Stimulated activated CD4-positive, alpha-beta T cell treated with anti-CD3 and anti-CD28 coated beads, Interleukin-12 subunit alpha, Interleukin-12 subunit beta, amount 100 ng/mL, for 48 hours (primary cell): ENCODE measurements at regions not wholly inside any gene's neighbourhood (a gene's known extent, or its start where the extent isn't known, plus 50 kb on each side); places are given as distances from the start of the nearest gene placed in this dataset.

ENCODE experiments used
- DNase-seq, 3 donors: peaks; one replicate each; pipeline ENCODE4 v3.0.0-alpha.2; 2020; ENCODE audit warnings: low read depth in 2 of 3, low spot score in 1 of 3

- DNase-seq = no peak
Measured at GRCh38 chr4:123737156-123737555, 340.6 kb downstream of the SPRY1 start.

- no peak for DNase-seq
Measured at GRCh38 chr4:123739806-123740205, 343.2 kb downstream of the SPRY1 start.

GRCh38 chr4:123740236-123740635 lies 343.6 kb downstream of the SPRY1 start:
- no peak for DNase-seq

DNA sequence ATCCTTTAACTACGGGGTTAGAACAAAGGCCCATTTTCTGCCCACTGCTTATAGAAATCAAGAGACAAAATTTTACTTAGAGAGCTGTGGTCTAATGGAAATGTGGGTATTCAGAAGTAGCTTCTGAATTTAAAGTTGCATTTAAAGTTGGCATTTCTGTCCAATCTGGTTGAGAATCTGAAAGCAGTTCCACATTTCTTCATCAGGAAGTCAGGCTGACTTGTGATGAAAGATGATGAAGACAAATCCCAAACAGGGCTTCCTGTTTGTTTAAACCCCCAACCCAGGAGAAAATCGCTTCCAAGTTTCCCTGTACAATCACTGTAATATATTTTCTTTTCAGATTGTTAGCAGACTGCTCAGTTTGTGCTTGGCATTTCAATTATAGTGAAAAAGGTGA lies 345.3 kb downstream of the SPRY1 start:
- DNase-seq = no peak

GRCh38 chr4:123743848-123744247 lies 347.3 kb downstream of the SPRY1 start:
- no peak for DNase-seq

GRCh38 chr4:123744664-123745290 lies 348.2 kb downstream of the SPRY1 start:
- no peak for DNase-seq

DNA sequence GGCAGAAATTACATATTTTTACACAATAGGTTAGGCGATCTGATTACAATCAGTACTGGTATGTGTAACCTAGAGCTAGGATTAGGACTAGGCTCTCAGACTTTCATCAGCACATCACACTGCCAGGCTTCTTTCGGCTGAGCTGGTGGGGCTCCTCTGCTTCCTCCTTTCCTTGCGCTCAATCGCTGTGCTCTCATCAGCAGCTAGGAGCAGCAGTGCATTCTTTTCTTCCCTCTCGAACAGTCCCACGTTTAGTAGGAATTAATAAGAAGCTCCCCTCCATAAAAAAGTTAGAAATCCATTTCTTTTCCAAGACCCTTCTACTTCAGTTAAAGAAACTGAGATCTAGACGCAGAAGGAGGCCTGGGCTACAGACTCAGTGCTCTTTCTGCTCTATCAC lies 350.4 kb downstream of the SPRY1 start:
- DNase-seq = no peak

- no peak for DNase-seq
Measured at GRCh38 chr4:123748806-123749205, 352.2 kb downstream of the SPRY1 start.

DNA sequence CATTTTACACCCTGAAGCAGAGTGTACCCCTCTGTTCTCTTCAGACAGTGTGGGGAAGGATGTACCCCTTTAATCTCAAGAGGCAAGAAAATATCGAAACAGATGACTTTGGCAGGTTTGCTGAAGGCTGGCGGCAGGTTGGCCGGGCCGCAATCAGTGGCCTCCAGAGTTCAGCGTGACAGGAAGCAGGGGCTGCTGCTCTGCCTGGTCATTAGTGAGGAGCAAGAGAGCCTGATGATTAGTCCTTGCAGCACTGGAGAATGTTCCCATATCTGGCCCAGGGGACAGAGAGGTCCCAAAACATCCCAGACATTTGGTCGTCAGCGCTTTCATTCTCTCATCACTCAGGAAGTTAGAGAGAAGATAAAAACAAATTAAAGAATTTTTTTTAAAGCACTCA lies 352.8 kb downstream of the SPRY1 start:
- no peak for DNase-seq

- DNase-seq = no peak
Measured at GRCh38 chr4:123750044-123750443, 353.4 kb downstream of the SPRY1 start.

DNA sequence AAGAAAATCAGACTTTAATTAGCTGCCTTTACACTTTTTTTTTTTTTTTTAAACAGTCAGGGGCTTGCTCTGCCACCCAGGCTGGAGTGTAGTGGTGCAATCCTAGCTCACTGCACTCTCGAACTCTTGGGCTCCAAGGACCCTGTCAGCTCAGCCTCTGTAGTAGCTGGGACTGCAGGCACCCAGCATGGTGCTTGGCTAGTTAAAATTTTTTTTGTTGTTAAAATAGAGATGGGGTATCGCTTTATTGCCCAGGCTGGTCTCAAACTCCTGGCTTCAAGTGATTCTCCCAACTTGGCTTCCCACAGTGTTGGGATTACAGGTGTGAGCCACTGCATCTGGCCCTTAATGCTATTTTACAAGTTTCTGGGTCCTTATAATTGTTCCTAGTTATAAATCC lies 359.1 kb downstream of the SPRY1 start:
- DNase-seq = no peak

DNA sequence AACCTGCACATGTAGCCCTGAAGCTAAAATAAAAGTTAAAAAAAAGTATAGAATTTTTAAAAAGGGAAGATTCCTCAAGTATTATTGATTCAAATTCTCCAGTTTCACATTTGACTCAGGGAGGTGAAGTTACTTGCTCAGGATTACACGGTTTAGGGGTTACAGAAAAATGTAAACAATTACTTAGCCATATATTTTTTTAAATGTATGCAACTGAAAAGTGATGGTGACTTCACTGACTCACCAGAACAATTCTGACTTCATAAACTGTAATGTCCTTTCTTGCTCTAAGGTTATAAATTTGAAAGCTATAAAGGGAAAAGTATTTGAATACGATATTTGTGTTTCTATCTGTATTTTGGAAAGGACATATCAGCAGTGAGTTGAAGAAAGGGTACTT lies 371.2 kb downstream of the SPRY1 start:
- no peak for DNase-seq

GRCh38 chr4:123770884-123771283 lies 374.3 kb downstream of the SPRY1 start:
- no peak for DNase-seq

DNA sequence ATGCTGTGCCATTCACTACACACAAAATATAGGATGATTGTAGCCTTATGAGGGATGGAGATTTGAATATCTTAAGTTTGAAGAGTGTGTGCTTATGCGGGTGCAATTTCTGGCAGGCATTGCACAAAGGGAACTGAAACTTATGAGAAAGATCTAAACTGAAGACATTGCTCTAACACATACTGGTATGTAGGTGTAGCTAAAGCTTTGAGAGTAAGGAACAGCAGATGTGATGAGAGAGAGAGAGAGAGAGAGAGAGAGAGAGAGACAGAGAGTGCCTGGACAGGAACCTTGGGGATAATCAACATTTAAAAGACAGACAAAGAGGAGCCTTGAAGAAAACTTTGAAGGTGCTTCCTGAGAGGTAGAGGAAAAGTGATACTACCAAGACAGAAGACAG lies 379.7 kb downstream of the SPRY1 start:
- no peak for DNase-seq

GRCh38 chr4:123777373-123777772 lies 380.8 kb downstream of the SPRY1 start:
- no peak for DNase-seq

- no peak for DNase-seq
Measured at GRCh38 chr4:123783151-123783790, 386.7 kb downstream of the SPRY1 start.

GRCh38 chr4:123783921-123784320 lies 387.3 kb downstream of the SPRY1 start:
- no peak for DNase-seq

DNA sequence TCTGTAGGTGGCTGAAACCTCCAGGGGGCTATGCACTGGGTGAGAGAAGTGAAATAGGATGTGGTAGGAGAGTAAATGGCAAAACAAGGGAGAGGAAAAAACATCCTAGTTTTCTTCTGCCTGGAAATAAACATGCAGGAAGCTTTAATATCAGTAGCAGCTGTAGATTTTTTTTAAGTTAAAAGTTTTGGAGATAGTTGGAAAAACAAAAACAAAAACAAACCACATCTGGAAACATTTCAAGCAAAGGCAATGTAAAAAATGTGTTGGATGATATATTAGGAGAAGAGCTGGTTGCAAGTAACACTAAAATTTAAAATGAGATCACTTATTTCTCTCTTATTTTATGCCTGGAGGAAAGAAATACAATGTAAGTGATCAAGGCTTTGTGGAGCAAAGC lies 388.0 kb downstream of the SPRY1 start:
- no peak for DNase-seq

DNA sequence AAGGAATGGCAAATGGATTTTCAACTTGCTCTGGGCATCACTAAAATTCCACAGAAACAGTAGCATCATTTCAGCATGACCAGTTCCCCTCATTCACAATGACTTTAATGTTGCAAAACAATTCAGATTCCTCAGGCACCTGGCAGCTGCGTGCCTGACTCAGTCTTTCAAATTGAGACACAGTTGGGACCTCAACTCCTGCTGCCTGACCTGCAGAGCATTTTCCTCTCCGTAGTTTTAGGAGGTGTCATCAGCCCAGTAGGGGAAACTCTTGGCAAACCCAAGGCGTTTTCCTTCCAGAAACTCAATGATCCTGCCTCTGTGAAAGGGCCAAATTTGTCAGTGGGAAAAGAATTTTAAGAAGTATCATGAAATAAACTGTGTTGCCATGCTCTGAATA lies 388.9 kb downstream of the SPRY1 start:
- DNase-seq = no peak

- DNase-seq = no peak
Measured at GRCh38 chr4:123786163-123786915, 389.7 kb downstream of the SPRY1 start.

DNA sequence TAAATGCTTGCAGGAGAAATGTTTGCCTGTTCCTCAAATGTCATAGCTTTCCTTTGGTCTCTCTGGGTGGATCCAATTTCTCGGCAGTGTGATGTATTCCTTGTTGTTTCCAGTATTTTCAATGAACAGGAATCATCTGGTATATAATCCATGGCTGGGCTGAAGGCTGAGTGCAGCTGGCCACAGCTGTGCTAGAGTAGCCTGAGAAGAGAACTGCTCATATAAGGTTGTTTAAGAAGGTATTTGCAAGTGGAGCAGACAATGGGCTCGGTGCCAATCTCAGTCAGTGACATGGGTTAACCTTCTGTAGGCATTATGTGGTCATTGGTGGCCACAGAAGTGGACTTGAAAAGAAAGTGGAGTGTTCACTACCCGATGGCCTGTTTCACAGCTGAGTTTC lies 390.3 kb downstream of the SPRY1 start:
- no peak for DNase-seq

GRCh38 chr4:123787512-123788080 lies 391.0 kb downstream of the SPRY1 start:
- DNase-seq = no peak
